NT2/D1 (cell line): ENCODE measurements at regions not wholly inside any gene's neighbourhood (a gene's known extent, or its start where the extent isn't known, plus 50 kb on each side); places are given as distances from the start of the nearest gene placed in this dataset.

ENCODE experiments used
- DNase-seq: peaks from one replicate; pipeline ENCODE4 v3.0.0-alpha.2; 2011; ENCODE audit warnings: low read depth, low spot score
- H3K27me3 ChIP-seq: 2 replicates; pipeline ENCODE4 v1.6.0; 2011; ENCODE audit warnings: mild to moderate bottlenecking; ENCODE audit not compliant: insufficient read length, insufficient read depth
- H3K36me3 ChIP-seq: 2 replicates; pipeline ENCODE4 v1.6.1; 2011; ENCODE audit warnings: mild to moderate bottlenecking, low read length, mixed read lengths; ENCODE audit not compliant: insufficient read depth, insufficient read length
- H3K4me1 ChIP-seq: 2 replicates; pipeline ENCODE4 v1.5.1; 2011; ENCODE audit not compliant: insufficient read depth, insufficient read length
- H3K4me3 ChIP-seq: 2 replicates; pipeline ENCODE4 v1.5.1; 2011; ENCODE audit warnings: low read depth; ENCODE audit not compliant: insufficient read length
- H3K9ac ChIP-seq: 2 replicates; pipeline ENCODE4 v1.6.0; 2011; ENCODE audit warnings: low read depth; ENCODE audit not compliant: insufficient read length
- H3K9me3 ChIP-seq: 2 replicates; pipeline ENCODE4 v1.5.1; 2011; ENCODE audit warnings: mild to moderate bottlenecking, low read length; ENCODE audit not compliant: insufficient read depth
- SUZ12 ChIP-seq: IDR thresholded peaks from 2 replicates; pipeline ENCODE4 v1.6.1; 2011; ENCODE audit not compliant: insufficient read length, insufficient read depth; ENCODE audit errors: extremely low read depth
- YY1 ChIP-seq: IDR thresholded peaks from 2 replicates; pipeline ENCODE4 v1.6.1; 2011; ENCODE audit not compliant: insufficient read length, insufficient read depth
- ZNF274 ChIP-seq: IDR thresholded peaks from 2 replicates; pipeline ENCODE4 v1.6.1; 2011; ENCODE audit warnings: mild to moderate bottlenecking, low read depth, low read length

GRCh38 chr2:79327460-79327859 is 167.9 kb upstream of the REG3A start:
- no peaks in the 10 kb centered on the region for H3K4me1 ChIP-seq
- no peaks in the 10 kb centered on the region for H3K36me3 ChIP-seq
- H3K27me3 ChIP-seq, result no peaks in the 10 kb centered on the region
- H3K9ac ChIP-seq, result no peak overlapping the region
- no peak overlapping the region for H3K4me3 ChIP-seq
- DNase-seq, result no peak
- H3K9me3 ChIP-seq, result no peaks in the 10 kb centered on the region
- TF ChIP-seq YY1, result no peak
- TF ChIP-seq ZNF274, result no peak
- TF ChIP-seq SUZ12, result no peak

GRCh38 chr2:79320871-79321270 is 161.3 kb upstream of the REG3A start:
- no peaks in the 10 kb centered on the region for H3K27me3 ChIP-seq
- TF ChIP-seq ZNF274 (no peak), SUZ12 (no peak), YY1 (no peak)
- H3K4me3 ChIP-seq, result no peak overlapping the region
- DNase-seq, result no peak
- H3K9me3 ChIP-seq, result no peaks in the 10 kb centered on the region
- no peak overlapping the region for H3K9ac ChIP-seq
- no peaks in the 10 kb centered on the region for H3K4me1 ChIP-seq
- H3K36me3 ChIP-seq, result no peaks in the 10 kb centered on the region

GRCh38 chr2:79294994-79295393 is 135.4 kb upstream of the REG3A start:
- no peaks in the 10 kb centered on the region for H3K4me1 ChIP-seq
- no peaks in the 10 kb centered on the region for H3K36me3 ChIP-seq
- DNase-seq, result no peak
- no peaks in the 10 kb centered on the region for H3K9me3 ChIP-seq
- H3K9ac ChIP-seq, result no peak overlapping the region
- H3K4me3 ChIP-seq, result no peak overlapping the region
- no peaks in the 10 kb centered on the region for H3K27me3 ChIP-seq
- TF ChIP-seq ZNF274 (no peak), SUZ12 (no peak), YY1 (no peak)

GRCh38 chr2:79292958-79293315 is 133.4 kb upstream of the REG3A start:
- no peaks in the 10 kb centered on the region for H3K36me3 ChIP-seq
- no peaks in the 10 kb centered on the region for H3K4me1 ChIP-seq
- peaks cover 2% of the 10 kb centered on the region; the same call in 1 of the 2 replicates for H3K9me3 ChIP-seq
- TF ChIP-seq ZNF274 (no peak), SUZ12 (no peak), YY1 (no peak)
- H3K9ac ChIP-seq, result no peak overlapping the region
- no peak overlapping the region for H3K4me3 ChIP-seq
- H3K27me3 ChIP-seq, result no peaks in the 10 kb centered on the region
- DNase-seq, result no peak

GRCh38 chr2:79292239-79292957 is 132.8 kb upstream of the REG3A start:
- no peaks in the 10 kb centered on the region for H3K36me3 ChIP-seq
- H3K4me3 ChIP-seq, result no peak overlapping the region
- TF ChIP-seq SUZ12 (no peak), ZNF274 (no peak), YY1 (no peak)
- no peaks in the 10 kb centered on the region for H3K27me3 ChIP-seq
- DNase-seq, result no peak
- no peak overlapping the region for H3K9ac ChIP-seq
- H3K9me3 ChIP-seq, result peaks cover 4% of the 10 kb centered on the region; the same call in 1 of the 2 replicates
- H3K4me1 ChIP-seq, result no peaks in the 10 kb centered on the region

GRCh38 chr2:79275863-79276262 is 116.3 kb upstream of the REG3A start:
- Histone ChIP-seq H3K9me3 (peaks cover 12% of the 10 kb centered on the region), H3K4me1 (no peaks in the 10 kb centered on the region), H3K27me3 (no peaks in the 10 kb centered on the region), H3K4me3 (no peak overlapping the region), H3K9ac (no peak overlapping the region), H3K36me3 (no peaks in the 10 kb centered on the region)
- TF ChIP-seq YY1 (no peak), ZNF274 (no peak), SUZ12 (no peak)
- DNase-seq, result no peak

GRCh38 chr2:79275197-79275596 is 115.6 kb upstream of the REG3A start:
- H3K27me3 ChIP-seq, result no peaks in the 10 kb centered on the region
- no peak for TF ChIP-seq ZNF274
- TF ChIP-seq SUZ12, result no peak
- TF ChIP-seq YY1, result no peak
- H3K36me3 ChIP-seq, result no peaks in the 10 kb centered on the region
- H3K9me3 ChIP-seq, result peaks cover 12% of the 10 kb centered on the region
- no peak overlapping the region for H3K4me3 ChIP-seq
- no peaks in the 10 kb centered on the region for H3K4me1 ChIP-seq
- no peak for DNase-seq
- no peak overlapping the region for H3K9ac ChIP-seq
